OCI-LY7 (cell line): ENCODE measurements at regions not wholly inside any gene's neighbourhood (a gene's known extent, or its start where the extent isn't known, plus 50 kb on each side); places are given as distances from the start of the nearest gene placed in this dataset.

Experiments
- BruUV-seq: library from RNA; stranded (reverse); fragments of 400-500 nt; replicated peaks from 2 replicates; lab custom pipeline; 2021; lab: Mats Ljungman, UMichigan
- CTCF ChIA-PET: fragments of 300-600 bp; sonication (Branson Sonifier 250); formaldehyde crosslinking; loops from one replicate; lab custom pipeline; 2022; ENCODE audit warnings: antibody characterized with exemption; ENCODE audit not compliant: unreplicated experiment; lab: Charles Lee
- POLR2A ChIA-PET: fragments of 300-600 bp; sonication (Branson Sonifier 250); formaldehyde crosslinking; loops from one replicate; lab custom pipeline; 2022; ENCODE audit warnings: antibody characterized with exemption; lab: Charles Lee
- DNase-seq: peaks from one replicate; pipeline ENCODE4 v3.0.0-alpha.2; 2015; ENCODE audit warnings: low spot score
- H2AFZ ChIP-seq: fragments of 200-600 bp; sonication (generic), shearing (Covaris generic); 2 replicates; pipeline ENCODE4 v1.6.1; 2014; ENCODE audit warnings: mild to moderate bottlenecking, antibody characterized with exemption, low read length, moderate library complexity
- H3K27ac ChIP-seq: fragments of 200-600 bp; sonication (generic); 2 replicates; pipeline ENCODE4 v1.5.1; 2014; ENCODE audit warnings: mixed run types, low read depth, mild to moderate bottlenecking, moderate library complexity, low read length, inconsistent platforms; ENCODE audit not compliant: poor library complexity, severe bottlenecking
- H3K36me3 ChIP-seq: fragments of 200-600 bp; sonication (generic); 2 replicates; pipeline ENCODE4 v1.6.1; 2014; ENCODE audit warnings: mild to moderate bottlenecking, antibody characterized with exemption, low read length, moderate library complexity, mixed read lengths; ENCODE audit not compliant: insufficient read depth
- H3K4me1 ChIP-seq: fragments of 200-600 bp; sonication (generic); 2 replicates; pipeline ENCODE4 v1.5.1; 2014; ENCODE audit warnings: mild to moderate bottlenecking, low read length; ENCODE audit not compliant: insufficient read depth, poor library complexity, severe bottlenecking
- H3K4me2 ChIP-seq: fragments of 200-600 bp; sonication (generic); 2 replicates; pipeline ENCODE4 v1.6.1; 2014; ENCODE audit warnings: mild to moderate bottlenecking, low read length
- H3K4me3 ChIP-seq: fragments of 200-600 bp; sonication (generic); 2 replicates; pipeline ENCODE4 v1.5.1; 2014; ENCODE audit warnings: mild to moderate bottlenecking, low read depth, low read length; ENCODE audit not compliant: poor library complexity, severe bottlenecking
- H3K79me2 ChIP-seq: fragments of 200-600 bp; sonication (generic); 2 replicates; pipeline ENCODE4 v1.6.1; 2016; ENCODE audit warnings: low read depth, mild to moderate bottlenecking, low read length, moderate library complexity, mixed read lengths; ENCODE audit not compliant: insufficient read depth
- H3K9me2 ChIP-seq: fragments of 200-600 bp; sonication (generic); 2 replicates; pipeline ENCODE4 v1.6.1; 2016; ENCODE audit warnings: mild to moderate bottlenecking, low read length, mixed read lengths; ENCODE audit not compliant: insufficient read depth
- H3K9me3 ChIP-seq: fragments of 200-600 bp; sonication (generic); 2 replicates; pipeline ENCODE4 v1.6.1; 2014; ENCODE audit warnings: mild to moderate bottlenecking, mixed run types, low read length, mixed read lengths
- H4K20me1 ChIP-seq: fragments of 200-600 bp; sonication (generic); 2 replicates; pipeline ENCODE4 v1.6.1; 2014; ENCODE audit warnings: mild to moderate bottlenecking, antibody characterized with exemption, low read length, moderate library complexity, mixed read lengths; ENCODE audit not compliant: insufficient read depth
- EZH2phosphoT487 ChIP-seq: fragments of 200-600 bp; sonication (generic); IDR thresholded peaks from 2 replicates; pipeline ENCODE4 v1.6.1; 2018; ENCODE audit warnings: low read depth, borderline replicate concordance, mild to moderate bottlenecking, mixed run types, antibody characterized with exemption, low read length, moderate library complexity, mixed read lengths
- intact Hi-C: fragments of 100-400 bp; cut with micrococcal nuclease; formaldehyde crosslinking; loops from one replicate; pipeline ENCODE4 v1.10.0; 2022; ENCODE audit not compliant: unreplicated experiment
- TF ChIP-seq, protein P1 (sequence below): fragments of 200-600 bp; sonication (generic); conservative IDR thresholded peaks from 2 replicates; pipeline ENCODE4 v1.5.1; 2014; ENCODE audit warnings: mild to moderate bottlenecking, antibody characterized with exemption, low read length, moderate library complexity, mixed read lengths

DNA sequence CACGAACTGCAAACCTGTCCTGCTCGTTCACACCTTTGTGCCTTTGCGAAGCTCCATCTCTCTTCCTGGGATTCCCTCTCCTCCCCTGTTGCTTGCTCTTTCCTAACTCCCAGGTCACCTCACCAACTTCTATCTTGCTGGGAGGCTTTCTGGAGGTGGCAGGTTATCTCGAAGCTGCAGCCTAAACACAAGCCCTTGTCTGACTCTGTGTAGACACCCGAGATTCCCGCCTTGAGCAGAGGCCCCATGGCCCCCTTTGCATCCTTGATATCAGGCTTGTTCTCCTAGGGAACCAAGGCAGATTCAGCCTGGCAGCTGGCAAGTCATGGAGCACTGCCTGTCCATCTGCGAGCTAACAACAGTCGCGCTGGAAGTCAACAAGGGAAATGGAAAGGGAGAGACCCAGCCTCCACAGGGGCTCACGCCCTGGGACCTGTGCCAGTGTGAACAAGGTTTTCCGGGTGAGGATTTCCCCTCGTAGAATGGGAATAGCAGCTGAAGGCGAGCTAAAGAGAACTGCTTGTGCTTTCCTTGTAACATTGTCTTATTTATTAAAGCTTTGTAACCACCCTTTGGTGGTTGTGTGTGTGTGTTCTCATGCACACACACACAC is 109.5 kb upstream of the JUN start:
- CTCF ChIA-PET: no interaction called here
- TF ChIP-seq EZH2phosphoT487: no peak
- TF ChIP-seq, protein P1, sequence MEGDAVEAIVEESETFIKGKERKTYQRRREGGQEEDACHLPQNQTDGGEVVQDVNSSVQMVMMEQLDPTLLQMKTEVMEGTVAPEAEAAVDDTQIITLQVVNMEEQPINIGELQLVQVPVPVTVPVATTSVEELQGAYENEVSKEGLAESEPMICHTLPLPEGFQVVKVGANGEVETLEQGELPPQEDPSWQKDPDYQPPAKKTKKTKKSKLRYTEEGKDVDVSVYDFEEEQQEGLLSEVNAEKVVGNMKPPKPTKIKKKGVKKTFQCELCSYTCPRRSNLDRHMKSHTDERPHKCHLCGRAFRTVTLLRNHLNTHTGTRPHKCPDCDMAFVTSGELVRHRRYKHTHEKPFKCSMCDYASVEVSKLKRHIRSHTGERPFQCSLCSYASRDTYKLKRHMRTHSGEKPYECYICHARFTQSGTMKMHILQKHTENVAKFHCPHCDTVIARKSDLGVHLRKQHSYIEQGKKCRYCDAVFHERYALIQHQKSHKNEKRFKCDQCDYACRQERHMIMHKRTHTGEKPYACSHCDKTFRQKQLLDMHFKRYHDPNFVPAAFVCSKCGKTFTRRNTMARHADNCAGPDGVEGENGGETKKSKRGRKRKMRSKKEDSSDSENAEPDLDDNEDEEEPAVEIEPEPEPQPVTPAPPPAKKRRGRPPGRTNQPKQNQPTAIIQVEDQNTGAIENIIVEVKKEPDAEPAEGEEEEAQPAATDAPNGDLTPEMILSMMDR: no peak
- H3K79me2 ChIP-seq: no peaks in the 10 kb centered on the region
- no peak overlapping the region for H3K4me2 ChIP-seq
- POLR2A ChIA-PET: interaction anchor here (1.0 to 1.1 kb wide), 2 partner anchors 15 to 17 kb away, joined by 3 read pairs; no protein-coding TSS in a partner anchor
- no peak overlapping the region for H3K27ac ChIP-seq
- no TSS peak for BruUV-seq
- intact Hi-C loops: no loop called here
- H3K9me2 ChIP-seq: no peaks in the 10 kb centered on the region
- no peaks in the 10 kb centered on the region for H3K4me1 ChIP-seq
- no peak overlapping the region for H3K4me3 ChIP-seq
- DNase-seq: no peak
- no peaks in the 10 kb centered on the region for H3K36me3 ChIP-seq
- no peak overlapping the region for H2AFZ ChIP-seq
- H3K9me3 ChIP-seq: no peaks in the 10 kb centered on the region
- H4K20me1 ChIP-seq: no peaks in the 10 kb centered on the region

DNA sequence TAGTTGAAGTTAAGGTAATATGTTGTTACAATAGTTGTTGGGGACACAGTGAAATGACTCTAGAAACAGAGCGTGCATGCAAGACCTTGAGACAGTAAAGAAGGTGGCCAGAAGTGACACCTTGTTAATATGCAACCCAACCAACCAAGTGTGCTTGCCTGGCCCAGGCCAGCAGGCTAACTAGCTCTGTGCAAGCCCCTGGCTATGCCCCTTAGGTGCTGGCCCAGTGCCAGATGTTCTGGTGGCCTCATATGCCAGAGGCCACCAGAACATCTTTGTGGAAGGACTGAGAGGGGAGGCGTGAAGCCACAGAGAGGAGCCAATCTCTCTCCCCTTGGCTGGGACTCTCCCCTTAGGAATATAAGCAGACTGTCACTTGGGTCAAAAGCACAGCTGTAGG is 111.2 kb upstream of the JUN start:
- Histone ChIP-seq H3K4me2 (no peak overlapping the region), H3K27ac (no peak overlapping the region), H3K4me3 (no peak overlapping the region), H3K36me3 (no peaks in the 10 kb centered on the region), H3K79me2 (no peaks in the 10 kb centered on the region), H2AFZ (no peak overlapping the region), H3K9me3 (no peaks in the 10 kb centered on the region), H4K20me1 (no peaks in the 10 kb centered on the region), H3K9me2 (no peaks in the 10 kb centered on the region), H3K4me1 (no peaks in the 10 kb centered on the region)
- DNase-seq: no peak
- no TSS peak for BruUV-seq
- POLR2A ChIA-PET: no interaction called here
- intact Hi-C loops: no loop called here
- CTCF ChIA-PET: no interaction called here
- TF ChIP-seq, protein P1: no peak
- TF ChIP-seq EZH2phosphoT487: no peak

DNA sequence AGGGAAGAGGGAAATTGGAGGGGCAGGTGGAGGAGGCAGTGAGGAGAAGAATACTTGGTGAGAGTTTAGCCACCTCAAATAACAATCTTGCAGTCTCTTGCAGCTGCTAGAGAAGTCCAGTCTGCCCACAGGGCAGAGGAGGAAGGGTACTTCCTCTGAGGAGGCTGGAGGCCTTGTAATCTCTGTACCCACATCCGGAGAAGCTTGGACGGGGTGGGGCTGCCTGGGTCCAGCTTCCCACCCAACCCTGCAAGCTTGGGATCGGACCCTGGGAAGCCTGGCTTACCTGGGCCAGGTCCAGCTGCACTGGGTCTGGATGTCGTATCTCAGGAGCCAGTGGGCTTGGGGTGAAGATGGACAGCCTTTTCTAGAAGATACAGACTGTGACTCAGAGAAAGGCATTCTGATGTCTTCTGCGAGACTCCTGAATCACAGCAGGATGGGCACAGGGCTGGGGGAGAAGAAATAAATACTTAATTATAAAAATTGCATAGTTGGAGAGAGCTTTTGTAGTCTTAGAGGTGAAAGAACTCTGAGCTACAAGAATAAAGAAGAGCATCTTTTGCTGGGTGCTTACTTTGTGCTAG is 111.8 kb upstream of the JUN start:
- DNase-seq: no peak
- H3K9me3 ChIP-seq: no peaks in the 10 kb centered on the region
- H3K4me3 ChIP-seq: no peak overlapping the region
- H3K79me2 ChIP-seq: no peaks in the 10 kb centered on the region
- H3K36me3 ChIP-seq: no peaks in the 10 kb centered on the region
- H3K4me2 ChIP-seq: no peak overlapping the region
- no peaks in the 10 kb centered on the region for H3K4me1 ChIP-seq
- no peaks in the 10 kb centered on the region for H4K20me1 ChIP-seq
- ChIA-PET POLR2A (no interaction called here), CTCF (no interaction called here)
- intact Hi-C loops: no loop called here
- H3K9me2 ChIP-seq: no peaks in the 10 kb centered on the region
- no TSS peak for BruUV-seq
- no peak overlapping the region for H2AFZ ChIP-seq
- TF ChIP-seq, protein P1: no peak
- TF ChIP-seq EZH2phosphoT487: no peak
- no peak overlapping the region for H3K27ac ChIP-seq
